ENCODE measurements at regions not wholly inside any gene's neighbourhood (a gene's known extent, or its start where the extent isn't known, plus 50 kb on each side); places are given as distances from the start of the nearest gene placed in this dataset.
A peak's percentile ranks its signal among the peaks of the same experiment; 100 is the strongest.

DNA sequence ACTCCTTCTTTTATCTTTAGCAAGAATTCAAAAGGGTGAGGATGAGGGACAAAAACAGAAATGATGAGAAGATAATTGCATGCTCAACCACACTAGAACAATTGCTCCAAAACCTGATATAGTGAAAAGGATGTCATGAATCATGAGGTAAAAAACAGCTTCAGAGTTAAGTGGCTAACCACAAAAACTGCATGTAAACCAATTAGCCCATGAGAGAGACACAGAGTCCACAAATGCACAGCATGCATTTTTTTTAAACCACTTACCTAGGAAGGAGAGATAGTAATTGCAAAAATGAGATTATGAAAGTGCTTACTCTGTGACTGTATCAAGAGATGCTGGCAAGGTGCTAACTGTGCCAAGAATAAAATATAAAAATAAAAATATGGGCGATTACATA is 132.9 kb downstream of the MBL2 start:
- no peak for DNase-seq (ENCODE audit: low read depth)
- H3K4me3 ChIP-seq (ENCODE audit: low read depth, low read length) = no peak overlapping the region
- TF ChIP-seq, protein P1, sequence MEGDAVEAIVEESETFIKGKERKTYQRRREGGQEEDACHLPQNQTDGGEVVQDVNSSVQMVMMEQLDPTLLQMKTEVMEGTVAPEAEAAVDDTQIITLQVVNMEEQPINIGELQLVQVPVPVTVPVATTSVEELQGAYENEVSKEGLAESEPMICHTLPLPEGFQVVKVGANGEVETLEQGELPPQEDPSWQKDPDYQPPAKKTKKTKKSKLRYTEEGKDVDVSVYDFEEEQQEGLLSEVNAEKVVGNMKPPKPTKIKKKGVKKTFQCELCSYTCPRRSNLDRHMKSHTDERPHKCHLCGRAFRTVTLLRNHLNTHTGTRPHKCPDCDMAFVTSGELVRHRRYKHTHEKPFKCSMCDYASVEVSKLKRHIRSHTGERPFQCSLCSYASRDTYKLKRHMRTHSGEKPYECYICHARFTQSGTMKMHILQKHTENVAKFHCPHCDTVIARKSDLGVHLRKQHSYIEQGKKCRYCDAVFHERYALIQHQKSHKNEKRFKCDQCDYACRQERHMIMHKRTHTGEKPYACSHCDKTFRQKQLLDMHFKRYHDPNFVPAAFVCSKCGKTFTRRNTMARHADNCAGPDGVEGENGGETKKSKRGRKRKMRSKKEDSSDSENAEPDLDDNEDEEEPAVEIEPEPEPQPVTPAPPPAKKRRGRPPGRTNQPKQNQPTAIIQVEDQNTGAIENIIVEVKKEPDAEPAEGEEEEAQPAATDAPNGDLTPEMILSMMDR (IDR thresholded peaks at IDR 0.05; ENCODE audit: insufficient read depth, low read length) = no peak

DNA sequence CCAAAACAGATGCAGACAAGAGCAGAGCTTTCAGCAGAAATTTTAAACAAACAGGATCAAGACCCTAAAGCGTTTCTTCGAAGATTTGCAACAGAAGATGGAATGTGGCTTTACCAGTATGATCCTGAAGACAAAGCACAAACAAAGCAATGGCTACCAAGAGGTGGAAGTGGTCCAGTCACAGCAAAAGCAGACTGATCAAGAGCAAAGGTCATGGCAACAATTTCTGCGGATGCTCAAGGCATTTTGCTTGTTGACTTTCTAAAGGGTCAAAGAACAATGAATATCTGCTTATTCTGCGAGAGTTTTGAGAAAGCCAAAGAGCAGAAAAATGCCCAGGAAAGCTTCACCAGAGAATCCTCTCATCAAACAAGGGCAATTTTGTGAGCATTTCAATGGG is 130.4 kb downstream of the MBL2 start:
- TF ChIP-seq, protein P1 (IDR thresholded peaks at IDR 0.05; ENCODE audit: insufficient read depth, low read length) = no peak
- DNase-seq (ENCODE audit: low read depth) = no peak
- no peak overlapping the region for H3K4me3 ChIP-seq (ENCODE audit: low read depth, low read length)

DNA sequence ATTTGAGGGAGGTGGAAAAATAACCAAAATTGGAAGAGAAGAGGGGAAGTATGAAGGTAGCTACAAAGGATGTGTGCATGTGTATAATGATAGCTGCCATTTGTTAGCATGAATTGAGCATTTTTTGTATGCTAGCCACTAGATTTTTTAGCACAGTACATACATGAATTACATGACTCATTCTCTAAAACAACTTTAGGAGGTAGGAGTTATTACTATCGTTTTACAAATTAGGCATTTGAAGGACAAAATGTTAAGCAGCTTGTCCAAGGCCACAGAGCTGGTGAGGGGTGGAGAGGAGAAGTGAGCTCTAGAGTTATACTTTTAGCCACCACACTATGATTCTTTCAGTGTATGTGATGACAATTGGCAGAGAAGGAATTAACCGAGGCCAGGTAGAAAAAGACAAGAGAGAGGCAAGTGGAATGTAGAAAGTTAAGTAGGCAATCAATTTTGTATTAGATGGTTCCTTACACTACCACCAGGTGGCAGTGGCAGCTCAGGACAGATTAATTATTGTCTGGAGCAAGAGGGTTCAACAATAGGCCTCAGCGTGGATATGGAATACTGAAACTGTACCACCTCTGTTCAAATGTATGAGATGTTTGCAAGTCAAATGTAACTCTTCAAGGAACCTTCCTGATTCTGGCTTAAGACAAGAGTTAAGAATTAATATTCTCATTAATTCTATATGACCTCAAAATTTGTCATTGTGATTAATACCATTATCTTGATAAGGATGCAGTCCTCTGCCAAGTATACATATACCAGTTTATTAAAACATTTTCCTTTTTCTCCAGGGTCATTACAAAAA is 128.0 kb downstream of the MBL2 start:
- DNase-seq (ENCODE audit: low read depth) = peak; percentile 65
- no peak overlapping the region for H3K4me3 ChIP-seq (ENCODE audit: low read depth, low read length)
- TF ChIP-seq, protein P1 (IDR thresholded peaks at IDR 0.05; ENCODE audit: insufficient read depth, low read length) = peak; percentile 78

DNA sequence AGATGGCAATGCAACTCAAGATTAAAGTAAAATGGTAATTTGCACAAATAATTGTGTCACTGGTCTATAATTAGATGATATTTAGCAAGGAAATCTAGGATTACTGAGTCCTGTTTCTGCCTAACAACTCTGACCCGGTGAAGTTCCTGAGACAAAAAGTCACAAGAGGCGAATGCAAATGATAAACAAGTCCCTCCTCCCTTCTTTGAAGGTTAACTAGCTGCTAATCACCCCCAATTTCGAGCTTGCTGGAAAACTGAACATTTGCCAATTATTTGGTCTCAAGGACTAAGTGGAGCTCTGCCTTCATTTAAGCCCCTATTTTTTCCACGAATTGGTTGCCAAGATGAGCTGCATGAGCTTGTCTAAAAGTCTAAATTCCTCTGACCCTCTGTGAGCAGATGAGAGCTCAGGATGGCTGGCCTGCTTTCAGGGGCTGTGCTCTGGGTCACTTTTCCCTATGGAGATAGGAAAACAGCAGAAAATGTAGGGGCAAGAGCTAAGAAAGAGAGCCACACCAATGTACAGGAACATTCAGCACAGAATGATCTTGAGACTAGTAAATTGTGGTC is 127.3 kb downstream of the MBL2 start:
- H3K4me3 ChIP-seq (ENCODE audit: low read depth, low read length) = no peak overlapping the region
- no peak for DNase-seq (ENCODE audit: low read depth)
- TF ChIP-seq, protein P1 (IDR thresholded peaks at IDR 0.05; ENCODE audit: insufficient read depth, low read length) = no peak

DNA sequence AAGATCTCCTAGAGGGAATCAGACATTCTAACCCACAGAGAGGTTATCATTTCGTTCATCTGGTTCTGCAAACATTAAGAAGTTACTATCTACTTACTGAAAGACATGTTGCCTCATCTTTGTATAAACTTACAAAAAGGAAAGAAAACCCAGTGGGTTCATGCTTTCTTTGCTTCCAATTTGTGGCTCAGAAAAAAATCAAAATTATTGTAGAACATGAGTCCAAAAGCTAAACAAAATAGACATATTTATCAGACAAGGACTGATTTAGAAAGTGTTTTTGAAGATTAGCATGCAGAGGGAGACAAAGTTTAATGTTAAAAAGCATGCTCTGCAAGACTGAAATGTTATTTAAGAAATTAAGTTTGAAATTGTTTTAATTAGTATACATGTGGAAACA is 123.1 kb downstream of the MBL2 start:
- DNase-seq (ENCODE audit: low read depth) = no peak
- TF ChIP-seq, protein P1 (IDR thresholded peaks at IDR 0.05; ENCODE audit: insufficient read depth, low read length) = no peak
- H3K4me3 ChIP-seq (ENCODE audit: low read depth, low read length) = no peak overlapping the region

DNA sequence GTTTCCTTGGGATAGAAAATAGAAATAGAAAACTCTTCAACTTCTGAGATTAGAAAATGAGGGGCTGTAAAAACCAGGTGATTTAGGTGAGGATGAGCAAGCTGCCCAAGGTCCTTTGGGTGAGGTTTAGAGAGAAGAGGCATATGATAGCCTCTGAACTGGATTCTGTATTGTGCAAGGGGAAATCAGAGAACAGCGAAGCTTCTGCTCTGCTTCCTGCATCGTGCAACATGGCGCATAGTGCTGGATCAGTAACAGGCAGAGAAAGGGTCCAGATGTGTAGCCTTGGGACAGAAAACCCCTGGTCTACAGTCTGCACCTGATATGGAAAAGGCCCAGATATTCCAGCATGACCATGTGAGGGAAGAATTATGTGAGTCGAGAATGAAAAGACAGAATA is 121.7 kb downstream of the MBL2 start:
- no peak for DNase-seq (ENCODE audit: low read depth)
- H3K4me3 ChIP-seq (ENCODE audit: low read depth, low read length) = no peak overlapping the region
- TF ChIP-seq, protein P1 (IDR thresholded peaks at IDR 0.05; ENCODE audit: insufficient read depth, low read length) = no peak

All from fibroblast of the aortic adventitia (primary cell).